ENCODE measurements at regions not wholly inside any gene's neighbourhood (a gene's known extent, or its start where the extent isn't known, plus 50 kb on each side); places are given as distances from the start of the nearest gene placed in this dataset.

GRCh38 chr12:88684170-88684569 lies 103.9 kb upstream of the KITLG start:
- TF ChIP-seq EZH2 (IDR thresholded peaks at IDR 0.05; ENCODE audit: low read length) (no peak), CTCF (optimal IDR thresholded peaks at IDR 0.05 in 1 of 3, IDR thresholded peaks at IDR 0.05 in 1 of 3, conservative IDR thresholded peaks at IDR 0.05 in 1 of 3; ENCODE audit: extremely low read depth in 1 of 3, insufficient read depth in 2 of 3, low read length in 3 of 3) (no peak)
